NT2/D1 (cell line): ENCODE measurements at regions not wholly inside any gene's neighbourhood (a gene's known extent, or its start where the extent isn't known, plus 50 kb on each side); places are given as distances from the start of the nearest gene placed in this dataset.
A peak's percentile ranks its signal among the peaks of the same experiment; 100 is the strongest.
"Not testable (repeated sequence)": the region's sequence is repeated elsewhere in the genome, so short reads cannot be mapped to it uniquely, and the experiment has no call there.

ENCODE experiments used
- DNase-seq: peaks from one replicate; pipeline ENCODE4 v3.0.0-alpha.2; 2011; ENCODE audit warnings: low read depth, low spot score
- H3K27me3 ChIP-seq: 2 replicates; pipeline ENCODE4 v1.6.0; 2011; ENCODE audit warnings: mild to moderate bottlenecking; ENCODE audit not compliant: insufficient read length, insufficient read depth
- H3K36me3 ChIP-seq: 2 replicates; pipeline ENCODE4 v1.6.1; 2011; ENCODE audit warnings: mild to moderate bottlenecking, low read length, mixed read lengths; ENCODE audit not compliant: insufficient read depth, insufficient read length
- H3K4me1 ChIP-seq: 2 replicates; pipeline ENCODE4 v1.5.1; 2011; ENCODE audit not compliant: insufficient read depth, insufficient read length
- H3K4me3 ChIP-seq: 2 replicates; pipeline ENCODE4 v1.5.1; 2011; ENCODE audit warnings: low read depth; ENCODE audit not compliant: insufficient read length
- H3K9ac ChIP-seq: 2 replicates; pipeline ENCODE4 v1.6.0; 2011; ENCODE audit warnings: low read depth; ENCODE audit not compliant: insufficient read length
- H3K9me3 ChIP-seq: 2 replicates; pipeline ENCODE4 v1.5.1; 2011; ENCODE audit warnings: mild to moderate bottlenecking, low read length; ENCODE audit not compliant: insufficient read depth
- SUZ12 ChIP-seq: IDR thresholded peaks from 2 replicates; pipeline ENCODE4 v1.6.1; 2011; ENCODE audit not compliant: insufficient read length, insufficient read depth; ENCODE audit errors: extremely low read depth
- YY1 ChIP-seq: IDR thresholded peaks from 2 replicates; pipeline ENCODE4 v1.6.1; 2011; ENCODE audit not compliant: insufficient read length, insufficient read depth
- ZNF274 ChIP-seq: IDR thresholded peaks from 2 replicates; pipeline ENCODE4 v1.6.1; 2011; ENCODE audit warnings: mild to moderate bottlenecking, low read depth, low read length

DNA sequence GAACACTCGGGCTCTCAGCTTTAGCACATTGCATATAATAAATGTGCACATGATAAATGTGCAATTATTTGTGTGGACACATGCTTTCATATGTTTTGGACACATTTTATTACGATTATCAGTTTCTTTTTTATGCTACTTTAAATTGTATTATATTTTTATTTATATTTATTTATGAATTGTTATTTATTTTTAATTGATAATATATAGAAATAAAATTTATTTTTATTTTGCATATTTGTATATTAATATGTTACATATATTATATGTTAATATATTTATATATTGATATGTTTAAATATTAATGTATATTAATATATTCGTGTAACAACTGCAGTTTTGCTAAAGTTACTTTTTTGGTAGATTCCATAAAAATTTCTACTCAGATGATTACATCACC, 454.8 kb upstream of the CDH10 start:
- Histone ChIP-seq H3K9ac (no peak overlapping the region), H3K36me3 (no peaks in the 10 kb centered on the region), H3K4me1 (no peaks in the 10 kb centered on the region), H3K9me3 (no peaks in the 10 kb centered on the region), H3K4me3 (no peak overlapping the region), H3K27me3 (no peaks in the 10 kb centered on the region)
- no peak for TF ChIP-seq SUZ12
- TF ChIP-seq ZNF274: no peak
- TF ChIP-seq YY1: no peak
- DNase-seq: no peak

DNA sequence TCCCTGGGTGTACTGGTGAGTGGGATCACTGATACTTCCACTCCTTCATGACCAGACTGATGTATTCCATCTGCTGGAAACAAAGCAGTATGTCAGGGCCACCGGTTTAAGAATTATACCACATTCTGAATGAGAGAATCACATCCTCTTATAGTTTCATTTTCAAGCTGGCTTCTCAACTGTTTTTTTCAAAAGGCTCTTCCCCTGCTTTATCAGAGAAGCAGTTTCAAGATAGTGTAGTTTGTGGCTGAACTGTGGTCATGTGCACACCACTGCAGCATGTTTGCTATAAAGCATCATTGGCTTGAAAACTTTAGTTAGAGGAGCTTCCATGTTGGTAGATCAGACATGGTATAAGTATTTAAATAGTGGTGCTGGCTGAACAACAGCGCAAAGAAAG, 450.5 kb upstream of the CDH10 start:
- H3K27me3 ChIP-seq: no peaks in the 10 kb centered on the region
- no peak for TF ChIP-seq YY1
- TF ChIP-seq ZNF274: no peak
- TF ChIP-seq SUZ12: no peak
- no peaks in the 10 kb centered on the region for H3K4me1 ChIP-seq
- no peak overlapping the region for H3K4me3 ChIP-seq
- no peak for DNase-seq
- no peaks in the 10 kb centered on the region for H3K36me3 ChIP-seq
- no peaks in the 10 kb centered on the region for H3K9me3 ChIP-seq
- no peak overlapping the region for H3K9ac ChIP-seq

DNA sequence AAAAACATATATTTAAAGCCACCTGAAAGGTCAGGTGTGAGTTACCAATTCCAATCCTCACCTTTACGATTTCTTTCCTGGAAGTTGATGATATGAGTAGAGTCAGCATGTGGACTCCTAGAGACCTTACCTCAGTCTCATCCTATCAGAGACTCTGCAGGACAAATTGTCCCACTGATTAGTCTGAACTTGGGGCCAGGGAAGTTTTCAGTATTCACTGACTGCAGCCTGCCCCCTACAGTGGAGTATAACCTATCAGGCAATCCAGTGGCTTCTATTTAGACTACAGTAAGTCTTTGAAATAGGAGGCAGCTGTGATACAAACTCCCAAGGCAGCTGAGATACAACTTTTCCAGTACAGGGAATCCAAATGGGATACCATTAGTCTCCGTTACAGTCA, 449.4 kb upstream of the CDH10 start:
- H3K9me3 ChIP-seq: no peaks in the 10 kb centered on the region
- H3K9ac ChIP-seq: no peak overlapping the region
- TF ChIP-seq ZNF274 (no peak), SUZ12 (no peak), YY1 (no peak)
- no peak overlapping the region for H3K4me3 ChIP-seq
- no peaks in the 10 kb centered on the region for H3K36me3 ChIP-seq
- no peaks in the 10 kb centered on the region for H3K4me1 ChIP-seq
- no peaks in the 10 kb centered on the region for H3K27me3 ChIP-seq
- no peak for DNase-seq

DNA sequence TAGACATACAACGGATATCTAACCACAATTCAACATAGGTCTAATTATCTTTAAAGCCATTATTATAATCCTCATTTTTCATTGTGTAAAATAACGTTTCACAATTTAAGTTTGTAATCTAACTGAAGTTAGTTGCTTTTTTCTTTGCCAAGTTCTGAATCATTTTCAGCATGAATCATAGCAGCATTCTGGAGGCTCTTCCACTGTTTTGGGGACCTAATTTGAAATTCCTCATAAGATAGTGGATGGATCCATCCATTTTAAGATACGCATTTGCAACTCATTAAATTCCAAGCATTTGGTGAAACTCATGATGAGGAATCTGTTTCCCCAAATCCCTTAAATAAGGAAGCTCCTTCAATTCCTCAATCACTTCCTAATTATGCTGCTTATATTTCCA, 447.1 kb upstream of the CDH10 start:
- no peaks in the 10 kb centered on the region for H3K4me1 ChIP-seq
- no peak for TF ChIP-seq SUZ12
- TF ChIP-seq YY1: no peak
- no peak for TF ChIP-seq ZNF274
- no peaks in the 10 kb centered on the region for H3K36me3 ChIP-seq
- H3K9ac ChIP-seq: no peak overlapping the region
- no peaks in the 10 kb centered on the region for H3K9me3 ChIP-seq
- H3K4me3 ChIP-seq: no peak overlapping the region
- DNase-seq: no peak
- no peaks in the 10 kb centered on the region for H3K27me3 ChIP-seq

DNA sequence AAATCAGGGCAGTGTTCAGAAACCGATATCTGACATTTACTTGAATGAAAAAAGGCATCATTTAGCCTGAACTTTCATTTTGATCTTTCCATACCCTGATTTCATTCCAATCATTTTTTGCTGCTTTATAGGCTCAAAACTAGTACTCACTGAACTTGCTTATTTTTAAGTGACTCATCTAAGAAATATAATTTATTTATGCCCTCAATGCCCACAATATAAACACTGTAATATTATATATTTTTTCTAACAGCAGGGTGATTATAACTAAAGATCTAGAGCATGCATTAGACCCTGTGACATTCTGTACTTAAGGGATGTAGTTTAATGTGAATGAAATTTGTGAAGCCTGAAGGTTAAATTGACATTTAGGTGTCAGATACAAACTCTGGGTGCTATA, 446.1 kb upstream of the CDH10 start:
- DNase-seq: no peak
- no peaks in the 10 kb centered on the region for H3K36me3 ChIP-seq
- TF ChIP-seq ZNF274 (no peak), SUZ12 (no peak), YY1 (no peak)
- no peak overlapping the region for H3K9ac ChIP-seq
- no peak overlapping the region for H3K4me3 ChIP-seq
- H3K9me3 ChIP-seq: no peaks in the 10 kb centered on the region
- H3K4me1 ChIP-seq: no peaks in the 10 kb centered on the region
- H3K27me3 ChIP-seq: no peaks in the 10 kb centered on the region

DNA sequence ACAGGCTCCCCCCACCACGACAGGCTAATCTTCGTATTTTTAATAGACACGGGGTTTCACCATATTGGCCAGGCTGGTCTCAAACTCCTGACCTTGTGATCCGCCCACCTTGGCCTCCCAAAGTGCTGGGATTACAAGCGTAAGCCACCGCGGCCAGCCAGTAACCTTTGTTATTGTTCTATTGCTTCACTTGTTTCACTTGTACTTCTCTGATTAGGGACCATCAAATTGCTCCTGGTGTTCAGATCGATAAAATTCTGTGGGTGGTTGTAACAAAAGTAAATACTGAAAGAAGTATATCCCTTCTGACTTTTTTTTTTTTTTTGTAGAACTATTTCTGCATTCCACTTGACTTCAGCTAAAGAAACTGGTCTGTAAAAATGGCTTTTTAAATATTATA, 445.5 kb upstream of the CDH10 start:
- Histone ChIP-seq H3K9ac (no peak overlapping the region), H3K4me1 (no peaks in the 10 kb centered on the region), H3K36me3 (no peaks in the 10 kb centered on the region), H3K9me3 (no peaks in the 10 kb centered on the region), H3K27me3 (no peaks in the 10 kb centered on the region), H3K4me3 (no peak overlapping the region)
- no peak for DNase-seq
- TF ChIP-seq YY1 (no peak), ZNF274 (no peak), SUZ12 (no peak)

DNA sequence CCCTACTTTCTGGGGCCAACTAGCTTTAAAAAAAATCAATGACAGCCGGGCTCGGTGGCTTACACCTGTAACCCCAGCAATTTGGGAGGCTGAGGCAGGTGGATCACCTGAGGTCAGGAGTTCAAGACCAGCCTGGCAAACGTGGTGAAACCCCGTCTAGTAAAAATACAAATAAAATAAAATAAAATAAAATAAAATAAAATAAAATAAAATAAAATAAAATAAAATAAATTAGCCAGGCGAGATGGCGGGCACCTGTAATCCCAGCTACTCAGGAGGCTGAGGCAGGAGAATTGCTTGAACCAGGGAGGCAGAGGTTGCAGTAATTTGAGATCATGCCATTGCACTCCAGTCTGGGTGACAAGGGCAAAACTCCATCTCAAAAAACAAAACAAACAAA, 443.9 kb upstream of the CDH10 start:
- not testable (repeated sequence) for H3K27me3 ChIP-seq, H3K4me3 ChIP-seq, H3K36me3 ChIP-seq, DNase-seq, H3K4me1 ChIP-seq, H3K9ac ChIP-seq, H3K9me3 ChIP-seq

DNA sequence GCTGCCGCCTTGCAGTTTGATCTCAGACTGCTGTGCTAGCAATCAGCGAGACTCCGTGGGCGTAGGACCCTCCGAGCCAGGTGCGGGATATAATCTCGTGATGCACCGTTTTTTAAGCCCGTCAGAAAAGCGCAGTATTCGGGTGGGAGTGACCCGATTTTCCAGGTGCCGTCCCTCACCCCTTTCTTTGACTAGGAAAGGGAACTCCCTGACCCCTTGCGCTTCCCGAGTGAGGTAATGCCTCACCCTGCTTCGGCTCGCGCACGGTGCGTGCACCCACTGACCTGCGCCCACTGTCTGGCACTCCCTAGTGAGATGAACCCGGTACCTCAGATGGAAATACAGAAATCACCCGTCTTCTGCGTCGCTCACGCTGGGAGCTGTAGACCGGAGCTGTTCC, 438.5 kb upstream of the CDH10 start:
- not testable (repeated sequence) for H3K9ac ChIP-seq, H3K9me3 ChIP-seq, H3K4me1 ChIP-seq, H3K27me3 ChIP-seq, DNase-seq, H3K36me3 ChIP-seq
- H3K4me3 ChIP-seq: peak overlapping the region; percentile 40
